Inflammatory macrophage treated with lipopolysaccharide for 1 hour (primary cell): ENCODE measurements at regions not wholly inside any gene's neighbourhood (a gene's known extent, or its start where the extent isn't known, plus 50 kb on each side); places are given as distances from the start of the nearest gene placed in this dataset.

Experiments used
- DNase-seq, 2 donors: peaks; one replicate each; pipeline ENCODE4 v3.0.0-alpha.2; 2020 to 2022

- DNase-seq, result no peak
These were observed 140.4 kb upstream of the NPVF start for GRCh38 chr7:25368599-25369201.

- no peak for DNase-seq
These were observed 141.5 kb upstream of the NPVF start for GRCh38 chr7:25369786-25370185.

- DNase-seq, result no peak
These were observed 143.7 kb upstream of the NPVF start for GRCh38 chr7:25371972-25372371.

- DNase-seq, result no peak
These were observed 147.7 kb upstream of the NPVF start for GRCh38 chr7:25375805-25376600.

- no peak for DNase-seq
These were observed 151.3 kb upstream of the NPVF start for GRCh38 chr7:25379351-25380300.

- no peak for DNase-seq
These were observed 153.7 kb upstream of the NPVF start for GRCh38 chr7:25381818-25382589.

- DNase-seq, result no peak
These were observed 154.6 kb upstream of the NPVF start for GRCh38 chr7:25382869-25383268.

GRCh38 chr7:25383402-25383801 is 155.1 kb upstream of the NPVF start:
- no peak for DNase-seq

GRCh38 chr7:25384788-25385505 is 156.7 kb upstream of the NPVF start:
- DNase-seq, result no peak

GRCh38 chr7:25385506-25386136 is 157.3 kb upstream of the NPVF start:
- DNase-seq, result no peak

- no peak for DNase-seq
These were observed 158.0 kb upstream of the NPVF start for GRCh38 chr7:25386311-25386744.

- no peak for DNase-seq
These were observed 160.4 kb upstream of the NPVF start for GRCh38 chr7:25388681-25389080.

- DNase-seq, result peak; percentile 10 to 62
These were observed 161.3 kb upstream of the NPVF start for GRCh38 chr7:25389489-25390106.

GRCh38 chr7:25391295-25391861 is 163.1 kb upstream of the NPVF start:
- peak in 1 of 2 donors; percentile 27 for DNase-seq

GRCh38 chr7:25391961-25392587 is 163.8 kb upstream of the NPVF start:
- no peak for DNase-seq

- no peak for DNase-seq
These were observed 164.5 kb upstream of the NPVF start for GRCh38 chr7:25392588-25393338.

- no peak for DNase-seq
These were observed 167.7 kb upstream of the NPVF start for GRCh38 chr7:25395976-25396375.

GRCh38 chr7:25396668-25397067 is 168.4 kb upstream of the NPVF start:
- DNase-seq, result no peak

GRCh38 chr7:25398418-25398817 is 170.1 kb upstream of the NPVF start:
- DNase-seq, result no peak
